CMK (cell line): ENCODE measurements at regions not wholly inside any gene's neighbourhood (a gene's known extent, or its start where the extent isn't known, plus 50 kb on each side); places are given as distances from the start of the nearest gene placed in this dataset.
"Not testable (repeated sequence)": the region's sequence is repeated elsewhere in the genome, so short reads cannot be mapped to it uniquely, and the experiment has no call there.

Experiments
- DNase-seq: peaks from one replicate; pipeline ENCODE4 v3.0.0-alpha.2; 2010; ENCODE audit warnings: low read depth

DNA sequence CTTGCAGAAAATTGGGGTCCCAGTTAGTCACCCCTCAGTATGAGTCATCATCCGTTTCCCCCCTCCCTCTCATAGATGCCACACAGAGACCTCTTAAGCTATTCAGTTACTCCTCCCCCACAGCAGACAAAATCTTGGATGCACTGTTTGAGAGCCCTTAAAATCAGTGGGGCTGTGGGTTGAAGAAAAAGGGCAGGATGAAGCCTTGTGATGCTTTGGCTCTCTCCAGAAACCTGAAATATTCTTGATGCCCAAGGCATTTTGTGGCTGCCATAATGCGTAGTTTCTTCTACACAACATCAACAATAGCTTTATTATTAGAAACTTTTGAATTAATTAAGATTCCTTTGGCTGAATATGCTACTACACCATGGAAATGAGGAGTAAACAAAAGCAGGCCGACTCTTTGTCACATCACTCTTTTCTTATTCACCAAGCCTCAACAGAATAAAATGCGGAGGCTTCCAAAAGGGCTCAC is 133.8 kb downstream of the MRPS30 start:
- no peak for DNase-seq

DNA sequence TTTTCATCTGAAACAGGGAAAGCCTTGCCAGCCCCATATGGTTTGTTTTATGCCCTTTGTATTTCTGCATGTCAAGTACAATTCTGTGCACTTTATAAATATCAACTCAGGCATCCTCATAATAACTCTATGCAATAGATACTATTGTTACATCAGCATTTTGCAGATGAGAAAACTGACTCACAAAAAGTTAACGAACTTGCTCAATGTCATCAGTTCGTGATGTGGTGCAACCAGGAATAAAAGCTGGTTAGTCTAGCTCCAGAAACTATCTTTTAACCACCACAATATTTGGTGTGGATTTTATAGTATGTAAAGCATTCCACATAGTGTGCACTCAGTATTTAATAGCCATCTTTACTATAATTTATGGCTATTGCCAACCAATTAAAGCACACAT is 134.9 kb downstream of the MRPS30 start:
- DNase-seq, result no peak

- DNase-seq, result no peak
Observed at GRCh38 chr5:44945743-44946142, 137.0 kb downstream of the MRPS30 start.

- DNase-seq, result no peak
Observed at GRCh38 chr5:44949687-44950086, 140.9 kb downstream of the MRPS30 start.

DNA sequence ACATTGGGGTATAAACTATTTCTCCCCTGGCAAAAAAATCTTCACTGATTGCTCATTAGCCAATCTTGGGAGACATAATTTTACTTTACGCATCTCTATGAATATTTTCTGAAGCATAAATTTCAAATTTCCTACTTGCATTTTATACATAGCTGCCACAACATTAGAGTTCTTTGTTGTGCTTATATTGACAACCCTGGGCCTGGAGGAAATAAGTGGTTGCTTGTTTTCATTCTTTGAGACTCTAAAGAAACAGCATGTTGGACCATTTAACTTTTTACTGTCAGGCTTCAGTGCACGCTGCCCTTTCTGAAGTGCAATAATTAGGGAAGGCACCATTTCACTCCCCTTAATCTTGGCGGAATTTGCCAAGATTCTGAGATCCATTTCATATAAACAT is 142.6 kb downstream of the MRPS30 start:
- no peak for DNase-seq

- peak; percentile 71 for DNase-seq
Observed at GRCh38 chr5:44952376-44952775, 143.6 kb downstream of the MRPS30 start.

DNA sequence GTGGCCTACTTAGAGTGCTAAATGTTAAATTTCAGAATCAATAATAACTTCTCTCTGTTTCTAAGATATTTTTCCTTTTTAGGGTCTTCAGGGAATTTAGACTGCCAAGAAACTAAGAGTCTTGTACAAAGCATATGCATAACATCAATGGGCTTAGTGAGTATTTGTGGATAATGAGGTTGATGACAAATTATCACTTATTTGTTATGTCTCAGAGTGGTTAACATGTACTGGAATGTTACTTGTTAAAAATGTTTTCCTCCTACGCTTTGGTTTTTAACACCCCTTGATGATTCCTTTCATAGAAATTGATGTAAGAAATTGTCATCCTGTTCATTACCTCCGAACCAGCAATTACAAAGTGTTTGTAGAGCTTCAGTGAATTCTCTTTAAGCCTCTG is 144.3 kb downstream of the MRPS30 start:
- no peak for DNase-seq

DNA sequence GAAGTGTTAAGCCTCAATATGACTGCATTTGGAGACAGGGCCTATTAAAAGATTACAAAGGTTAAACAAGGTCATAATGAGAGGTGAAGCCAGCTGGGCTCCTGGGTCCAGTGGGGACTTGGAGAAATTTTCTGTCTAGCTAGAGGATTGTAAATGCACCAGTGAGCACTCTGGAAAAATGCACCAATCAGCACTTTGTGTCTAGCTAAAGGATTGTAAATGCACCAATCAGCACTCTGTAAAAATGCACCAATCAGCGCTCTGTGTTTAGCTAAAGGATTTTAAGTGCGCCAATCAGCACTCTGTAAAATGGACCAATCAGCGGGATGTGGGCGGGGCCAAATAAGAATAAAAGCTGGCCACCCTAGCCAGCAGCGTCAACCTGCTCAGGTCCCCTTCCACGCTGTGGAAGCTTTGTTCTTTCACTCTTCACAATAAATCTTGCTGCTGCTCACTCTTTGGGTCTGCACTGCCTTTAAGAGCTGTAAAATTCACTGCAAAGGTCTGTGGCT is 150.3 kb downstream of the MRPS30 start:
- not testable (repeated sequence) for DNase-seq

- DNase-seq, result no peak
Observed at GRCh38 chr5:44969825-44970224, 161.1 kb downstream of the MRPS30 start.

- DNase-seq, result not testable (repeated sequence)
Observed at GRCh38 chr5:44970963-44971362, 162.2 kb downstream of the MRPS30 start.

DNA sequence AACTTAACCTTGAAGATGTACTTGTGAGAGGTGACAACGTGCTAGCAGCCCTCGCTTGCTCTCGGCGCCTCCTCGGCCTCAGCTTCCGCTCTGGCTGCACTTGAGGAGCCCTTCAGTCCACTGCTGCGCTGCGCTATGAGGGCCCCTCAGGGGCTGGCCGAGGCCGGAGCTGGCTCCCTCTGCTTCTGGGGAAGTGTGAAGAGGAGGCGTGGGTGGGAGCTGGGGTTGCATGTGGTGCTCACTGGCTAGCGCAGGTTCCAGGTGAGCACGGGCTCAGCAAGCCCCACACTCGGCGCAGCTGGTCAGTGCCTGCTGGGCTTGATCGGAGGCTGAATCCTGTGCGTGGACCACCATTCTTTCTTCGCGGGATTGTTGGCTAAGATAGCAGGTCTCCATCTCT is 166.1 kb downstream of the MRPS30 start:
- no peak for DNase-seq

- DNase-seq, result no peak
Observed at GRCh38 chr5:44981708-44982107, 173.0 kb downstream of the MRPS30 start.

DNA sequence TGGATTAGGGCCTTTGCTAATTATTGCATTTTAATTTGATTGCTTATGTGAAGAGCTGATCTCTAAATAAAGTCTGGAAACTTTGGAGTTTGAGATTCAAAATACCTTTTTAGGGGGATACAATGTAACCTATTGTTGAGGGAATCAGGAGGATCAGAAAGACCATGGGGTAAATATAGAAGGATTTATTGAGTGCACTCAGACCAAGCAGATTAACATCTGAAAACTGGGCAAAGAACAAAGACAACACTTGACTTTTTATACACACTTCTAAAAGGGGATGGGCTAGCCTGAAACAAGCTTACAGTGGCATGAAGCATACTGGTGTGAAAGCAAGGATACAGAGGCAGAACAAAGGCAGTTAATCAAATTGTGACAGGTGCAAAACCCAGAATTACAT is 174.3 kb downstream of the MRPS30 start:
- no peak for DNase-seq

GRCh38 chr5:44987026-44987425 is 178.3 kb downstream of the MRPS30 start:
- DNase-seq, result no peak

- no peak for DNase-seq
Observed at GRCh38 chr5:44991693-44992092, 182.9 kb downstream of the MRPS30 start.

DNA sequence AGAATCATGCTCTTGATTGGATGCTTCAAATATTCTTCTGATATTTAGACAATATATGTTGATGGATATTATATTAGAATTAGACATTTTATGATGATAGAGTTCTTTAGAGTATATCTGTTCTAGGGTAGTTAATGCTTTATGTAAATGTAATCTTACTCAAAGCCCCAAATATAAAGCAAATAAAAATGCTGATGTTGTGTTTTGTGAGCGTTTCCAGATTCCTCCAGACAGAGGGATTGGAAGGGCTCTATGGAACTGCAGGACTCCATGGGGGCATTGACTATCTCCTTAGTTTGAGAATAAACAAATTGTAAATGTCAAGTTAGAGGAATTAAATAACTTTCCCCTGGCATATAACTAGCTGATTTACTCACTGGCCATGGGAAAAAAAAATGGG is 184.5 kb downstream of the MRPS30 start:
- DNase-seq, result no peak

- peak; percentile 29 for DNase-seq
Observed at GRCh38 chr5:44997506-44997905, 188.8 kb downstream of the MRPS30 start.

GRCh38 chr5:45007102-45007501 is 198.4 kb downstream of the MRPS30 start:
- DNase-seq, result not testable (repeated sequence)

GRCh38 chr5:45017568-45017967 is 208.8 kb downstream of the MRPS30 start:
- no peak for DNase-seq

DNA sequence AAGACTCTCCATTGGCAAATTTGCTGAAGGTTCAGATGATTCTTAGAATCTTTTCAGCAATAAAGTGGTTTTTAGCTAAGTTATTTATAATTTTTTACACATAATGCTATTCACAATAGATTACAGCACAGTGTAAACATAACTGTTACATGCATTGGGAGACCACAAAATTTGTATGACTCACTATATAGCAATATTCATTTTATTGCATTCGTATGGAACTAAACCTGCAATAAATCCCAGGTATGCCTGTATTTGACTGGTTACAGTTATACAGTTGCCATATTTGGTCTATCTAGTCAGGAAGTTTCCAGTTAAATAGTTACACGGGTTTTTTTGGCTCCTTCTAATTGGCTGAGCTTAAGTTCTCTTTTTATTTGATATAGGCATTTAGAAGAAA is 220.8 kb downstream of the MRPS30 start:
- no peak for DNase-seq

- no peak for DNase-seq
Observed at GRCh38 chr5:45035991-45036390, 227.2 kb downstream of the MRPS30 start.

GRCh38 chr5:45037927-45038326 is 229.2 kb downstream of the MRPS30 start:
- DNase-seq, result no peak

DNA sequence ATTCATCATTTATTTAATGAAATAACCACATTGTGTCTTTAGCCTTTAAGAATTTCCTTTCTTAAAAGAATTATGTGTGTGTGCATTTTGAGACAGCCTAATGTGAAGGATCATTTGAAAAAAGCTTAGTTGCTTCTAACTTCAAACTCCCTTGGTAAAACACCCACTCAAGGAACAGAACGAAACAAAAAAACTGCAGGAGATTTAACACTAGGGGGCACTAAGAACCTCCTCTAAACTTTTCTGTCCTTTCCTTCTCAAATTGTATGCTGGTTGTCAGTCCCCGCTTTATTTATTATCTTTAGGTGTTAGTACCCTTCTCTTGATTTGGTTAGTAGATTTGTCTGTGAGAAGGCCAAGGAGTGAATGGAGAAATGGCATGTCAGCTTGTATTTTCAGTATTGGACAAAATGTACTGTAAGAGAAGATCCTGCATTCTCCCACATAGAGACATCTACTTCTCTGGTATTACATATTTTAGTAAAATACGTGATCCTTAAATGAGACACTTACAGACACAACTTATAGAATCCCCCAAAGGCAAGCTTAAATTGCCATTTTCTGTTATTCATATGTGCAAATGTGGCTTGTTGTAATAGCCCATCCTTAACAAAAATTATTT is 229.7 kb downstream of the MRPS30 start:
- DNase-seq, result peak; percentile 65

DNA sequence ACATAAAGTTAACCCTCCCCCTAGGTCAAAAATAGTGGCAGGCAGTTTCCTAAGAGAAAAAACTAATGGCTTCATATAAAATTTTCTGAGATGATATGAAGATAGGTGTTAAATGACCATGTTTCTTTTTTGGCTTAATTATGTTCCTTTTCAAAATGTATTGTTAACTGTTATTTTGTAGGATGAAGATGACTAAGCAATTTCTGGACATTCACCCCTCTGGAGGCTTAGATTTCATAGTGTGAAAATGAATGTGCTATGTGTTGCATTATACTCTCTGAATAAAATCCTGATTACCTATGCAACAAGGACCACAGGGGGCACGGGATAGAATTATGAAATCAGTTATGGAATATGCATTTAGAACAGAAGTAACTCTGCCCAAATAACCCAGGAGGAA is 233.5 kb downstream of the MRPS30 start:
- no peak for DNase-seq
